LNCAP (cell line): ENCODE measurements at regions not wholly inside any gene's neighbourhood (a gene's known extent, or its start where the extent isn't known, plus 50 kb on each side); places are given as distances from the start of the nearest gene placed in this dataset.

Experiments
- TF ChIP-seq, protein P1 (sequence below): fragments of 450-650 bp; IDR thresholded peaks from 2 replicates; pipeline ENCODE4 v1.5.1; 2017; ENCODE audit warnings: mild to moderate bottlenecking

DNA sequence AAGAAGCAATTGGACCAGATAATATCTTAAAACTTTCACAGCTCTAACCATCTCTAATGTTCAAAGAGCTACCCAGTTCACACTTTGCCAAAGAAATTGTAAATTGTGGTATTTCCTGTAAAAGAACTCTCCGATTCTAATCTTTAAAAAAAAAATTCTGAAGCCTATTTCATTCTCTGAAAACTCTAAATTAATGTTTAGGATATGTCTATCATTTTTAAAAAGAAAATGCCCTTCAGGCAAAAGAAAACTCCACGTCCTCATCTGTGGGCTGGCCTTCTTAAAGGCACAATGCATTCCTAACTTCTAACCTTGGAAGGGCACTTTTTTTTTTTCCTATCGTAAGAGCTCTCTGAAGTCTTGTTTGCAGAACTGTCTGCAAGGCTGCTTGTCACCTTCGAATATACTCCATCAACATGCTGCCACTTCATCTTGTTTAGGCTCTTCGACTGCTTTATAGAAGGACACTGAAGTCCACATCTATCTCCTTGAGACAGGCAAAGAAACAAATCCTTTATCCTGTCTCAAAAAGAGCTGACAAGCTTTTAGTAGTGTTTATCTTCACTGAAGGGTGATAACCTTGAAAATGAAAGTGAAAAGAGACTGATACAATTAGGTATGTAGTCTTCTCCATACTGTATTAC lies 124.3 kb upstream of the SLC39A10 start:
- TF ChIP-seq, protein P1, sequence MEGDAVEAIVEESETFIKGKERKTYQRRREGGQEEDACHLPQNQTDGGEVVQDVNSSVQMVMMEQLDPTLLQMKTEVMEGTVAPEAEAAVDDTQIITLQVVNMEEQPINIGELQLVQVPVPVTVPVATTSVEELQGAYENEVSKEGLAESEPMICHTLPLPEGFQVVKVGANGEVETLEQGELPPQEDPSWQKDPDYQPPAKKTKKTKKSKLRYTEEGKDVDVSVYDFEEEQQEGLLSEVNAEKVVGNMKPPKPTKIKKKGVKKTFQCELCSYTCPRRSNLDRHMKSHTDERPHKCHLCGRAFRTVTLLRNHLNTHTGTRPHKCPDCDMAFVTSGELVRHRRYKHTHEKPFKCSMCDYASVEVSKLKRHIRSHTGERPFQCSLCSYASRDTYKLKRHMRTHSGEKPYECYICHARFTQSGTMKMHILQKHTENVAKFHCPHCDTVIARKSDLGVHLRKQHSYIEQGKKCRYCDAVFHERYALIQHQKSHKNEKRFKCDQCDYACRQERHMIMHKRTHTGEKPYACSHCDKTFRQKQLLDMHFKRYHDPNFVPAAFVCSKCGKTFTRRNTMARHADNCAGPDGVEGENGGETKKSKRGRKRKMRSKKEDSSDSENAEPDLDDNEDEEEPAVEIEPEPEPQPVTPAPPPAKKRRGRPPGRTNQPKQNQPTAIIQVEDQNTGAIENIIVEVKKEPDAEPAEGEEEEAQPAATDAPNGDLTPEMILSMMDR, result no peak

DNA sequence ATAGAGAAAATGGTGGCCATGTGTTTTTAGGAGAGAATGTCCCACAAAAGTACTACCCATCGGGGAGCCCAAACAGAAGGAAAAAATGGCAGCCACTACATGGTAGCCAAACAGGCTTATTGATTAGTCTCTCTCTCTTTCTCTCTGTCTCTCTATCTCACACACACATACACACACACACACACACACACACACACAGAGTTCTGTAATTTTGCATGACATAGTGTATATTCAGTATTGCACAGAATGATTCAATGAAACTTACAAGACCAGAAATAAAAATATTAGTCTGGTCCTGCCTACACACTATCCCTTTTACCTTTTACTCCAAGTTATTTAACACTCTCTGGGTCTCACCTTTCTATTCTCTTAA lies 124.8 kb upstream of the SLC39A10 start:
- TF ChIP-seq, protein P1, result no peak

DNA sequence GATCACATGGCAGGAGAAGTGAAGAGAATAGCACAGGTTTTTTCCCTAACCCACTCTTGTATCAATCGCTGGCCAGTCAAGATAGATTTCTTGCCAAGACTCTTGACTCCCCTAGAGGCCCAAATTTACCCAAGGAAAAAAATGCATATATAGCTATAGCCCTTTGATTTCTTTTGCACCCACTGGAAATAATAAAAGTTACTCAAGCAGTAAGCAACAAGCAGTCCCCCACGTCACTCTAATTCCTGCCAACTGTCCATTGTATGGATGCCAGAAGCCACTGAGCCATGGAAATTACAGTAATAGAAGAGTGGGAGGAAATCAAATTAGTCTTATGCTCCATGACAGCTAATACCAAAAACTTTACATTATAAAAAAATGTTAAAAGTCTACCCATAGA lies 125.3 kb upstream of the SLC39A10 start:
- TF ChIP-seq, protein P1, result no peak

DNA sequence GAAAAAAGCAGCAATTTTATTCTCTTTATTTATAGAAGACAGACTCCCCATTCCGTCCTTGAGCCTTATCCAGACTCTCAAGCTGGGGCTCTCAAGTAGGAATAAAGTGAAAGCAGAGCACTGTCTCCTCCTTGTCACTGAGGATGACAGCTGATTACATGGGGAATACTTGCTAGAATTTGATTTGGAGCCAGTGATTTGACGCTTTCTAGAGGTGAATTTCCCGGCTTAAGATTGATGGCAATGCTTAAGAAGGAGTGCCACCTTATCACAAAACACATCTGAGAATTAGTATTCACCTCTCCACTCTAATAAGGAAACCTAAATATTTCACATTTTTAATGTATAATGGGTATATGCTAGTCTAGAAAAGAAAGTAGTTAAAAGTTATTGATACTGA lies 135.4 kb upstream of the SLC39A10 start:
- TF ChIP-seq, protein P1, result no peak

DNA sequence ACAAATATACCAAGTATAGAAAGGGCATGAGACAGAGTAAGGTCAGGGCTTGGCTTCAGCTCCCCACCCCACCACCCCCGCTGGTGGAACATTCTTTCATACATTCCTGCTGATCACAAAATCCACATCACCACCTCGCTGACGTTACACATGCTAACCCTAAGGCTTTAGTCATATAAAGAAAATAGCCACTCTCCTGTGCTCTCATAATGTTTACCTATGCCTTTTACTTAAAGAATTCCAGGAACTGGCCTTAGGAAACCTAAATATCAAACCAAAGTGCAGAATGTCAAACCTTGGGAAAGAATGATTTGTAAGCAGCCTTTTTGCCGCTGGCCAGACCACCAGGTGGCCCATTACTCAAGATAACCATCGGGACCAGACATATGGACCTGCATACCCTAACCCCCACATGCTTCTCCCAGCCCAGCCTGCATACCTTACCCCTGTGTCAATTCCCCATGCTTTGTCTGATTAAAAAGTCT lies 136.3 kb upstream of the SLC39A10 start:
- TF ChIP-seq, protein P1, result no peak

DNA sequence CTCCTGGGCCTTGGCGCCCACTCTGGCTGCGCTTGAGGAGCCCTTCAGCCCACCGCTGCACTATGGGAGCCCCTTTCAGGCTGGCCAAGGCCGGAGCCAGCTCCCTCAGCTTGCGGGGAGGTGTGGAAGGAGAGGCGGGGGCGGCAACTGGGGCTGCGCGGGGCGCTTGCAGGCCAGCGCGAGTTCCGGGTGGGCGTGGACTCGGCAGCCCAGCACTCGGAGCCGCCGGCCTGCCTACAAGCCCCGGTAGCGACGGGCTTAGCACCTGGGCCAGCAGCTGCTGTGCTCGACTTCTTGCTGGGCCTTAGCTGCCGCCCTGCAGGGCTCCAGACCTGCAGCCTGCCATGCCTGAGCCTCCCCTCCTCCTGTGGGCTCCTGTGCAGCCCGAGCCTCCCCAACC lies 141.5 kb upstream of the SLC39A10 start:
- TF ChIP-seq, protein P1, result no peak

DNA sequence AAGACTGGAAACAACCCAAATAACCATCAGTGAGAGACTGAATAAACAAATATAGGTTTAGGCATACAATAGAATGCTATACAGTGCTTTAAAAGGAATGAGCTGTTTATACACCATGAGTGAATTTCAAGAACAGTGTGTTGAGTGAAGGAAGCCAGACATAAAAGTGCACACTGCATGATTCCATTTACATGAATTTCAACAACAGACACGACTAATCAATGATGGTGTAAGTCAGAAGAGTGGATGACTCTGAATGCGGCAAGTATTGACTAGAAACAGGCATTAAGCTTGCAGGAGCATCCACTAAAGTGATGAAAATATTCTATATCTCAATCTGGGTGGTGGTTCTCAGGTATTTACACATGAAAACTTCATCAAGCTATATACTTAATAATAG lies 142.7 kb upstream of the SLC39A10 start:
- TF ChIP-seq, protein P1, result no peak

DNA sequence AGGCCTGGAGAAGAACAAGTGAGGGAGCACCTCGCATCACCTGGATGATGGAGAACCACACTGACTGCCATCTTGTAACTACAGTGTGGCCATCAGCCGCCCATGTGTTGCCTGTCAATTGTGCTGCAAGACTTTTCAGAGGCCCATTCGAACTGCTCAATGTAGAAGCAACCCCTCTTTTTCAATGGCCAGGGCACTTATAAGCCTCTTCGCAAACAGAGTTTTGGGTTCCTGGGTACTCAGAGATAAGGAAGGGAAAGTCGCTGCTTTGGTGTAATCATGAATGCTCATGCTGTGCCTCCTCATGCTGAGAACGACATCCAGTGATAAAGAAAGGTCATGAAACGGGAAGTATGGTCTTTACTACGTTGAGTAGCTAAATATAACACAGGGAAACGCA lies 143.9 kb upstream of the SLC39A10 start:
- TF ChIP-seq, protein P1, result no peak
